H1 (cell line): ENCODE measurements at regions not wholly inside any gene's neighbourhood (a gene's known extent, or its start where the extent isn't known, plus 50 kb on each side); places are given as distances from the start of the nearest gene placed in this dataset.

Source experiments
- TF ChIP-seq, protein P1 (sequence below), 3 experiments: IDR thresholded peaks; 1 replicate in 2 of 3; 2 replicates in 1 of 3; pipeline versions ENCODE4 v1.5.1 to v1.6.1; 2011; ENCODE audit warnings: low read length in 3 of 3, mild to moderate bottlenecking in 3 of 3, inconsistent platforms in 2 of 3, low read depth in 1 of 3, moderate library complexity in 1 of 3; ENCODE audit not compliant: insufficient read depth in 1 of 3; ENCODE audit errors: control extremely low read depth in 1 of 3

DNA sequence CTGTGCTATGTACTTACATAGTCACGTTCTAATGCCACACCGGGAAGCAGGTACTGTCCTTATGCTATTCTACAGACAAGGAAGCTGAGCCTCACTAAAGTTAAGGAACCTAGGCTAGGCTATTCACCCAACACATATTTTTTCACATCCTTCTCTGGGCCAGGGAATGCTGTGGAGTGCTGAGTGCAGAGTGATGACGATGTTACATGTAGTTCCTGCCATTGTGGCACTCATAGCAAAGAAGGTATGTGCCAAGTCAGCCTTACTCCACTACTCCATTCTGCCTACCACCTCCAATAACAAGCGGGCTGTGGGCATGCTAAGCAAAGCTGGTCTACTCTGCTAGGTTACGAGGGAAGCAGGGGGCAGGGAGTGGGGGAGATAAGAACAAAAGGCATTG is 69.8 kb upstream of the SLC25A26 start (continued):
- TF ChIP-seq, protein P1, sequence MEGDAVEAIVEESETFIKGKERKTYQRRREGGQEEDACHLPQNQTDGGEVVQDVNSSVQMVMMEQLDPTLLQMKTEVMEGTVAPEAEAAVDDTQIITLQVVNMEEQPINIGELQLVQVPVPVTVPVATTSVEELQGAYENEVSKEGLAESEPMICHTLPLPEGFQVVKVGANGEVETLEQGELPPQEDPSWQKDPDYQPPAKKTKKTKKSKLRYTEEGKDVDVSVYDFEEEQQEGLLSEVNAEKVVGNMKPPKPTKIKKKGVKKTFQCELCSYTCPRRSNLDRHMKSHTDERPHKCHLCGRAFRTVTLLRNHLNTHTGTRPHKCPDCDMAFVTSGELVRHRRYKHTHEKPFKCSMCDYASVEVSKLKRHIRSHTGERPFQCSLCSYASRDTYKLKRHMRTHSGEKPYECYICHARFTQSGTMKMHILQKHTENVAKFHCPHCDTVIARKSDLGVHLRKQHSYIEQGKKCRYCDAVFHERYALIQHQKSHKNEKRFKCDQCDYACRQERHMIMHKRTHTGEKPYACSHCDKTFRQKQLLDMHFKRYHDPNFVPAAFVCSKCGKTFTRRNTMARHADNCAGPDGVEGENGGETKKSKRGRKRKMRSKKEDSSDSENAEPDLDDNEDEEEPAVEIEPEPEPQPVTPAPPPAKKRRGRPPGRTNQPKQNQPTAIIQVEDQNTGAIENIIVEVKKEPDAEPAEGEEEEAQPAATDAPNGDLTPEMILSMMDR (IDR thresholded peaks at IDR 0.05; ENCODE audit: control extremely low read depth in 1 of 3, insufficient read depth in 1 of 3, low read depth in 1 of 3, low read length in 3 of 3): no peak
